GM23338 (cell line): ENCODE measurements at regions not wholly inside any gene's neighbourhood (a gene's known extent, or its start where the extent isn't known, plus 50 kb on each side); places are given as distances from the start of the nearest gene placed in this dataset.
A peak's percentile ranks its signal among the peaks of the same experiment; 100 is the strongest.

Experiments
- CTCF ChIP-seq, 2 experiments: fragments of 200-600 bp in 1 of 2; sonication (generic) in 1 of 2; conservative IDR thresholded peaks; 2 replicates each; pipeline versions ENCODE4 v1.5.1 to v1.6.1; 2016 to 2017; ENCODE audit warnings: antibody characterized with exemption in 2 of 2, low read depth in 2 of 2, mild to moderate bottlenecking in 2 of 2, moderate library complexity in 1 of 2
- ETS1 ChIP-seq: IDR thresholded peaks from 2 replicates; pipeline ENCODE4 v1.6.1; 2016; ENCODE audit warnings: antibody characterized with exemption
- POLR2AphosphoS5 ChIP-seq: IDR thresholded peaks from 2 replicates; pipeline ENCODE4 v1.6.1; 2016; ENCODE audit warnings: antibody characterized with exemption, low read depth
- REST ChIP-seq: IDR thresholded peaks from one replicate; pipeline ENCODE4 v1.6.1; 2018; ENCODE audit warnings: antibody characterized with exemption; ENCODE audit not compliant: unreplicated experiment
- ZNF462 ChIP-seq: fragments of 250-450 bp; sonication (Bioruptor Pico); IDR thresholded peaks from 2 replicates; pipeline ENCODE4 v1.5.0; 2020; ENCODE audit warnings: mild to moderate bottlenecking, moderate library complexity

- TF ChIP-seq ZNF462 (CRISPR knock-in tag): 0 out of 2 replicates have a peak, but pooled peaks have one; percentile 25
- no peak for TF ChIP-seq ETS1
- no peak for TF ChIP-seq CTCF (conservative IDR thresholded peaks at IDR 0.05; ENCODE audit: low read depth in 2 of 2)
- no peak for TF ChIP-seq POLR2AphosphoS5
- no peak for TF ChIP-seq REST
Measured at GRCh38 chr11:42595876-42596275, 715.9 kb upstream of the API5 start (continued).
